ENCODE measurements at regions not wholly inside any gene's neighbourhood (a gene's known extent, or its start where the extent isn't known, plus 50 kb on each side); places are given as distances from the start of the nearest gene placed in this dataset.

GRCh38 chr7:81887098-81888090, 117.5 kb upstream of the HGF start:
- peak overlapping the region; percentile 79 for H3K27ac ChIP-seq (ENCODE audit: low read depth, low read length, poor library complexity, severe bottlenecking)
- no peaks in the 10 kb centered on the region; the same call in 1 of the 2 replicates for H3K9me3 ChIP-seq (ENCODE audit: low read length)
- H3K4me1 ChIP-seq (ENCODE audit: insufficient read depth, low read length, severe bottlenecking) = peaks cover 61% of the 10 kb centered on the region
- peak overlapping the region; percentile 20 for H3K4me2 ChIP-seq (ENCODE audit: low read length)
- H3K27me3 ChIP-seq (ENCODE audit: insufficient read depth, low read length) = no peaks in the 10 kb centered on the region
- no peak overlapping the region for H3K4me3 ChIP-seq (ENCODE audit: low read depth, low read length, poor library complexity, severe bottlenecking)
- H3F3A ChIP-seq (ENCODE audit: insufficient read depth, low read length) = no peaks in the 10 kb centered on the region
- no peaks in the 10 kb centered on the region for H3K79me2 ChIP-seq (ENCODE audit: insufficient read depth, low read length)
- H3K9me2 ChIP-seq (ENCODE audit: low read depth, low read length) = no peaks in the 10 kb centered on the region
- H4K20me1 ChIP-seq (ENCODE audit: insufficient read depth, low read length) = no peaks in the 10 kb centered on the region
- H3K9ac ChIP-seq (ENCODE audit: low read length) = peak overlapping the region; percentile 25
- H3K36me3 ChIP-seq (ENCODE audit: insufficient read depth, low read length) = no peaks in the 10 kb centered on the region
- H2AFZ ChIP-seq (ENCODE audit: low read length) = peak overlapping the region; percentile 1; the same call in 1 of the 2 replicates
- TF ChIP-seq EZH2 (IDR thresholded peaks at IDR 0.05; ENCODE audit: borderline replicate concordance, low read length) (no peak), CTCF (IDR thresholded peaks at IDR 0.05; ENCODE audit: low read length) (no peak)

- Histone ChIP-seq H3K4me2 (ENCODE audit: low read length) (peak overlapping the region; percentile 22), H2AFZ (ENCODE audit: low read length) (peak overlapping the region; percentile 97), H3K9ac (ENCODE audit: low read length) (peak overlapping the region; percentile 41)
These were observed 116.4 kb upstream of the HGF start for GRCh38 chr7:81886211-81886764.

GRCh38 chr7:81884817-81885216, 115.0 kb upstream of the HGF start:
- H3K9me3 ChIP-seq (ENCODE audit: low read length) = no peaks in the 10 kb centered on the region; the same call in 1 of the 2 replicates
- H3K27ac ChIP-seq (ENCODE audit: low read depth, low read length, poor library complexity, severe bottlenecking) = peak overlapping the region; percentile 54
- no peaks in the 10 kb centered on the region for H4K20me1 ChIP-seq (ENCODE audit: insufficient read depth, low read length)
- peaks cover 69% of the 10 kb centered on the region for H3K4me1 ChIP-seq (ENCODE audit: insufficient read depth, low read length, severe bottlenecking)
- TF ChIP-seq EZH2 (IDR thresholded peaks at IDR 0.05; ENCODE audit: borderline replicate concordance, low read length) (no peak), CTCF (IDR thresholded peaks at IDR 0.05; ENCODE audit: low read length) (no peak)
- no peaks in the 10 kb centered on the region for H3F3A ChIP-seq (ENCODE audit: insufficient read depth, low read length)
- no peaks in the 10 kb centered on the region for H3K79me2 ChIP-seq (ENCODE audit: insufficient read depth, low read length)
- H3K4me3 ChIP-seq (ENCODE audit: low read depth, low read length, poor library complexity, severe bottlenecking) = no peak overlapping the region
- no peak overlapping the region for H3K9ac ChIP-seq (ENCODE audit: low read length)
- no peaks in the 10 kb centered on the region for H3K9me2 ChIP-seq (ENCODE audit: low read depth, low read length)
- no peaks in the 10 kb centered on the region for H3K27me3 ChIP-seq (ENCODE audit: insufficient read depth, low read length)
- 0 out of 2 replicates have a peak overlapping the region, but pooled peaks have one; percentile 10 for H3K4me2 ChIP-seq (ENCODE audit: low read length)
- no peaks in the 10 kb centered on the region for H3K36me3 ChIP-seq (ENCODE audit: insufficient read depth, low read length)
- peak overlapping the region; percentile 84 for H2AFZ ChIP-seq (ENCODE audit: low read length)

More at GRCh38 chr7:81886211-81886764, 116.4 kb upstream of the HGF start:
- Histone ChIP-seq H3K4me3 (ENCODE audit: low read depth, low read length, poor library complexity, severe bottlenecking) (no peak overlapping the region), H3K36me3 (ENCODE audit: insufficient read depth, low read length) (no peaks in the 10 kb centered on the region), H3K9me3 (ENCODE audit: low read length) (no peaks in the 10 kb centered on the region; the same call in 1 of the 2 replicates), H3K9me2 (ENCODE audit: low read depth, low read length) (no peaks in the 10 kb centered on the region), H4K20me1 (ENCODE audit: insufficient read depth, low read length) (no peaks in the 10 kb centered on the region), H3F3A (ENCODE audit: insufficient read depth, low read length) (no peaks in the 10 kb centered on the region), H3K27me3 (ENCODE audit: insufficient read depth, low read length) (no peaks in the 10 kb centered on the region), H3K4me1 (ENCODE audit: insufficient read depth, low read length, severe bottlenecking) (peaks cover 69% of the 10 kb centered on the region), H3K79me2 (ENCODE audit: insufficient read depth, low read length) (no peaks in the 10 kb centered on the region), H3K27ac (ENCODE audit: low read depth, low read length, poor library complexity, severe bottlenecking) (peak overlapping the region; percentile 79)
- no peak for TF ChIP-seq EZH2 (IDR thresholded peaks at IDR 0.05; ENCODE audit: borderline replicate concordance, low read length)
- no peak for TF ChIP-seq CTCF (IDR thresholded peaks at IDR 0.05; ENCODE audit: low read length)
